IMR-90 (cell line): ENCODE measurements at regions not wholly inside any gene's neighbourhood (a gene's known extent, or its start where the extent isn't known, plus 50 kb on each side); places are given as distances from the start of the nearest gene placed in this dataset.

Source experiments
- BHLHE40 ChIP-seq: fragments of 150-350 bp; IDR thresholded peaks from 2 replicates; pipeline ENCODE4 v1.6.1; 2016; ENCODE audit warnings: mild to moderate bottlenecking, low read depth, low read length
- CTCF ChIP-seq: conservative IDR thresholded peaks from 2 replicates; pipeline ENCODE4 v1.5.1; 2012; ENCODE audit warnings: mild to moderate bottlenecking, low read depth, low read length, improper control_type of control experiment
- MAFK ChIP-seq: IDR thresholded peaks from 2 replicates; pipeline ENCODE4 v1.6.1; 2012; ENCODE audit warnings: low read depth, low read length, improper control_type of control experiment
- POLR2A ChIP-seq: IDR thresholded peaks from 2 replicates; pipeline ENCODE4 v1.6.1; 2012; ENCODE audit warnings: mild to moderate bottlenecking, low read depth, low read length
- RAD21 ChIP-seq: IDR thresholded peaks from 2 replicates; pipeline ENCODE4 v1.6.1; 2012; ENCODE audit warnings: low read length, improper control_type of control experiment
- SMC3 ChIP-seq: fragments of 150-350 bp; IDR thresholded peaks from 2 replicates; pipeline ENCODE4 v1.6.1; 2016; ENCODE audit warnings: low read depth, mild to moderate bottlenecking, antibody characterized with exemption, low read length, moderate library complexity
- USF2 ChIP-seq: fragments of 150-350 bp; IDR thresholded peaks from 2 replicates; pipeline ENCODE4 v1.6.1; 2017; ENCODE audit warnings: mild to moderate bottlenecking, antibody characterized with exemption, low read length, low read depth

GRCh38 chr3:189099505-189100290, 72.1 kb upstream of the TPRG1 start:
- TF ChIP-seq CTCF (no peak), MAFK (no peak), USF2 (no peak), BHLHE40 (no peak), SMC3 (no peak), POLR2A (no peak), RAD21 (no peak)
